Skeletal muscle tissue (tissue), 3 donors: ENCODE measurements at regions not wholly inside any gene's neighbourhood (a gene's known extent, or its start where the extent isn't known, plus 50 kb on each side); places are given as distances from the start of the nearest gene placed in this dataset.

Source experiments
- H3K27ac ChIP-seq: one replicate; pipeline ENCODE4 v1.7.0; 2013; ENCODE audit warnings: mild to moderate bottlenecking, low read depth, low read length, inconsistent platforms
- H3K27me3 ChIP-seq, 3 donors: one replicate each; pipeline ENCODE4 v1.7.0; 2013; ENCODE audit warnings: low read length in 3 of 3; ENCODE audit not compliant: control insufficient read depth in 3 of 3, insufficient read depth in 3 of 3
- H3K36me3 ChIP-seq, 3 donors: one replicate each; pipeline ENCODE4 v1.7.0; 2013; ENCODE audit warnings: low read length in 3 of 3; ENCODE audit not compliant: control insufficient read depth in 3 of 3, insufficient read depth in 3 of 3
- H3K4me1 ChIP-seq, 3 donors: one replicate each; pipeline ENCODE4 v1.7.0; 2013; ENCODE audit warnings: low read length in 3 of 3, mild to moderate bottlenecking in 3 of 3; ENCODE audit not compliant: control insufficient read depth in 3 of 3, insufficient read depth in 3 of 3
- H3K4me3 ChIP-seq, 3 donors: one replicate each; pipeline ENCODE4 v1.7.0; 2013; ENCODE audit warnings: low read length in 3 of 3
- H3K9ac ChIP-seq, 3 donors: one replicate each; pipeline ENCODE4 v1.7.0; 2013; ENCODE audit warnings: low read length in 3 of 3, mild to moderate bottlenecking in 3 of 3, moderate library complexity in 2 of 3, low read depth in 1 of 3
- H3K9me3 ChIP-seq, 3 donors: one replicate each; pipeline ENCODE4 v1.7.0; 2013; ENCODE audit warnings: low read length in 3 of 3; ENCODE audit not compliant: control insufficient read depth in 3 of 3
- donor health status: Osteomylitis.

- Histone ChIP-seq H3K9ac (no peak overlapping the region), H3K36me3 (no peaks in the 10 kb centered on the region), H3K9me3 (no peaks in the 10 kb centered on the region), H3K4me1 (no peaks in the 10 kb centered on the region), H3K27me3 (no peaks in the 10 kb centered on the region), H3K4me3 (no peak overlapping the region), H3K27ac (no peak overlapping the region)
These were observed 342.1 kb upstream of the GRM7 start for GRCh38 chr3:6518709-6519345.

- peaks cover 0 to 2% (median 0%) of the 10 kb centered on the region in 3 donors for H3K4me1 ChIP-seq
- no peak overlapping the region for H3K4me3 ChIP-seq
- H3K9ac ChIP-seq = no peak overlapping the region
- no peaks in the 10 kb centered on the region for H3K36me3 ChIP-seq
- H3K9me3 ChIP-seq = no peaks in the 10 kb centered on the region
- no peak overlapping the region for H3K27ac ChIP-seq
- no peaks in the 10 kb centered on the region for H3K27me3 ChIP-seq
These were observed 339.4 kb upstream of the GRM7 start for GRCh38 chr3:6521369-6522113.

DNA sequence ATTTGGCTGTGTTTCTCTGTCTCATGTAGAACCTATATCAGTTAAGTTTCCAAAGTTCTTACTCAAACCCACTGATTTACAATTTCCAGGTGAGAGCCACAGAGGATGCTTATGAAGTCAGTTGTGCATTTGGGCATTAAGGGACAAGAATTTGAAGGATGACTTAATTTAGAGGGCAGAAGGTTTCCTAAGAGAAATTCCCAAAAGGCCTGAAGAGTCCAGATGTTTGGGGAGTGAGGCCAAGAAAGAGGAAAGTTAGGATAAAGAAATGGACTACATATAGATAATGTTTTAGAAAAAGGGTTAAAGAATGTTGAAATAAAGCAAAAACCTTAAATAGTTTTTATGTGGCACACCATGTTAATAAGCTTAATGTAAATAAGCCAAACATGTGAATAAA lies 338.7 kb upstream of the GRM7 start:
- Histone ChIP-seq H3K27ac (no peak overlapping the region), H3K4me3 (no peak overlapping the region), H3K36me3 (no peaks in the 10 kb centered on the region), H3K9ac (no peak overlapping the region), H3K4me1 (peaks cover 0 to 2% (median 0%) of the 10 kb centered on the region in 3 donors), H3K27me3 (no peaks in the 10 kb centered on the region), H3K9me3 (no peaks in the 10 kb centered on the region)

DNA sequence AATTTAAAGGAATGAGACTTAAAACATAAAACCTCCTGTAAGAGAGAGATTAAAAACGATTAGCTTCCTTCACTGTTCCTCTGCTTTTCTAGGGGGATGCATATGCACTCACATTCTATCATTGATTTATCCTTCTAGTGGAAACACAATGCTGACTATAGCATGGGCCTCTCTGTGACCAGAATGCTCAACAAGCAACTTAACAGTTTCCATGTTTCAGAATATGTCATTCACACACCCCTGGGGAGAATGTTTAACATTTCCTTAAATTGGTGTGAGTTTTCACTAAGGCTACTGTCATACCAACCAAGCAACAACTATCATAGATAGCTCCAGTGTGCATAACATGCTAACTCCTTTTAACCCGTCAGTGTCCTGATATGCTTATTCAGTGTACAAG lies 337.9 kb upstream of the GRM7 start:
- no peak overlapping the region for H3K4me3 ChIP-seq
- peaks cover 0 to 2% (median 0%) of the 10 kb centered on the region in 3 donors for H3K4me1 ChIP-seq
- no peak overlapping the region for H3K9ac ChIP-seq

GRCh38 chr3:6524479-6524878 lies 336.4 kb upstream of the GRM7 start:
- Histone ChIP-seq H3K27ac (no peak overlapping the region), H3K36me3 (no peaks in the 10 kb centered on the region), H3K4me1 (peaks cover 0 to 2% (median 0%) of the 10 kb centered on the region in 3 donors), H3K9ac (no peak overlapping the region), H3K9me3 (no peaks in the 10 kb centered on the region), H3K27me3 (no peaks in the 10 kb centered on the region), H3K4me3 (no peak overlapping the region)

More for the DNA sequence above, 337.9 kb upstream of the GRM7 start:
- Histone ChIP-seq H3K9me3 (no peaks in the 10 kb centered on the region), H3K27me3 (no peaks in the 10 kb centered on the region), H3K27ac (no peak overlapping the region), H3K36me3 (no peaks in the 10 kb centered on the region)

GRCh38 chr3:6526321-6526720 lies 334.6 kb upstream of the GRM7 start:
- H3K4me3 ChIP-seq = no peak overlapping the region
- no peaks in the 10 kb centered on the region for H3K36me3 ChIP-seq
- H3K9ac ChIP-seq = no peak overlapping the region
- H3K4me1 ChIP-seq = peaks cover 0 to 2% (median 0%) of the 10 kb centered on the region in 3 donors
- no peaks in the 10 kb centered on the region for H3K27me3 ChIP-seq
- H3K9me3 ChIP-seq = no peaks in the 10 kb centered on the region
- no peak overlapping the region for H3K27ac ChIP-seq

DNA sequence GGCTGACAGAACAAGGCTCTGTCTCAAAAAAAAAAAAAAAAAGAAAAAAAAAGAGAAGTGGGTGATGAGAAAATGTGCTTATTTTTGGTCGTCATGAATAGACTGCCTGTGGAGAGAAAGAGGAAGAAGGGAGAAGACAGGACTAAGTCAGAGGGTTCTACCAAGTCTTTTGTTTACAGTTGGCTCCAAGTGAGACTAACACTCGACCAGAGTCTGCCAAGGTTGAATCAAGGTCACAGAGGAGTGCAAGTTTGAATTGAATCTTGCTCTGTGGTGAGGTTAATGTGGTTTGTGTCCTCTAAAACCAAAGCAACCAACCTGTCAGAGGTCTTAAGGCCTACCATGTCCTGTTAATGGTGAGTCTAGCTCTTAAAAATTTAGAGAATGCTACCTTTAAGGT lies 334.1 kb upstream of the GRM7 start:
- Histone ChIP-seq H3K4me1 (peaks cover 0 to 2% (median 0%) of the 10 kb centered on the region in 3 donors), H3K4me3 (no peak overlapping the region), H3K9me3 (no peaks in the 10 kb centered on the region), H3K9ac (no peak overlapping the region), H3K36me3 (no peaks in the 10 kb centered on the region), H3K27me3 (no peaks in the 10 kb centered on the region), H3K27ac (no peak overlapping the region)

DNA sequence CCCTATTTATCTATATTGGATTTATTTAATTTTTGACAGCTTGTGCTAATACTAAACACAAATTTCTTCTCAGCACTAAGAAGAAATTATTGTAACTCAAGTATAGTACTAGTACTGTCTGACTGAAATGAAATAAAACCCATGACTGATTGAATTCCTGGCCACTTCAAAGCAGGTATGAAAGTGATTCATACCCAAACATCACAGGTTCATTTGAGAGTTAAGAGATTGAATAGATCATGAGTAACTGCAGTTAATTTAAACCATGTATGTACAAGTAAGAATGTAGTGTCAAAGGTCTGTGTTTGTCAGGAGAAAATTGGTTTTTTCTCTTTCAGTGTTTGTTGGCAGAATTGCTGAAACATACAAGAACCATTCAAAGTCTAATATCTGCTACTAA lies 332.0 kb upstream of the GRM7 start:
- Histone ChIP-seq H3K4me1 (peaks cover 0 to 2% (median 0%) of the 10 kb centered on the region in 3 donors), H3K4me3 (no peak overlapping the region), H3K36me3 (no peaks in the 10 kb centered on the region), H3K9me3 (no peaks in the 10 kb centered on the region), H3K27ac (no peak overlapping the region), H3K27me3 (no peaks in the 10 kb centered on the region), H3K9ac (no peak overlapping the region)

- no peaks in the 10 kb centered on the region for H3K9me3 ChIP-seq
- H3K9ac ChIP-seq = no peak overlapping the region
- H3K36me3 ChIP-seq = no peaks in the 10 kb centered on the region
- no peak overlapping the region for H3K27ac ChIP-seq
- no peak overlapping the region for H3K4me3 ChIP-seq
- no peaks in the 10 kb centered on the region for H3K27me3 ChIP-seq
- H3K4me1 ChIP-seq = no peaks in the 10 kb centered on the region
These were observed 329.8 kb upstream of the GRM7 start for GRCh38 chr3:6531153-6531552.

DNA sequence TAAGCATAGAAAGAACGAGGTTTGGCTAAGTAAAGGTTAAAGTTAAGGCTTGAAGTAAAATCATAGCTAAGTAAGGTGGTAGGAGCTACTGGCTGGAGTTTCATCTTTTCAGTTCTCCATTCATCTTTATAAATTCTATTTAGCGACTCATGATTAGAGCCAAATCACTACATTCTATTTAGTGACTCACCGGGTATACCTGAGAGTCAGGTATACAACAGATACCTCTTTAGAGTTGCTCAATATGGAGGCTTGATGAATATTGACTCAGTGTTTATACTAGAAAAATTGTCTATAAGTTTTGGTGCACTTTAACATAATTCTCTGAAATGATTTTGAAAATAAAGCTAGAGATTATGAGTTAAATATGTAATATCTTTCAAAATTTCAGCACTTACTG lies 328.8 kb upstream of the GRM7 start:
- Histone ChIP-seq H3K4me1 (no peaks in the 10 kb centered on the region), H3K9ac (no peak overlapping the region), H3K9me3 (no peaks in the 10 kb centered on the region), H3K36me3 (no peaks in the 10 kb centered on the region), H3K27ac (no peak overlapping the region), H3K27me3 (no peaks in the 10 kb centered on the region), H3K4me3 (no peak overlapping the region)
